ENCODE measurements at regions not wholly inside any gene's neighbourhood (a gene's known extent, or its start where the extent isn't known, plus 50 kb on each side); places are given as distances from the start of the nearest gene placed in this dataset.
A peak's percentile ranks its signal among the peaks of the same experiment; 100 is the strongest.

DNA sequence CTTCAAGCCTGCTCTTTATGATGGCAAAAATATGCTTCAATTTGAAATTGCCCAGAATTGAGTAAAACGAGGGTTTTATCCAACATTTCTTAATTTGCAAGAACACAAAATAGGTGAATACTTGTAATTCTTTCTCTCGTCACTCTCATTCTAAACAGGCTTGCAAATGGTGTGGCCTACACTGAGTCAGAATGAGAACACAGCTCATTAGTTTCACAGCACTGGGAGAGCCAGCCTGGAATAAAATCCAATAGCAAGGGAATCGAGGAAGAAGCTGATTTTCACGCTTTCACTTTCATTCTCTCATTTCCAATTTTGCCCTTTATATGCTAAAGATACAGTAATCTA, 537.5 kb downstream of the LTN1 start:
- peak overlapping the region; percentile 31 for H3K4me3 ChIP-seq (ENCODE audit: low read depth, low read length)
- DNase-seq (ENCODE audit: low read depth): peak; percentile 82

DNA sequence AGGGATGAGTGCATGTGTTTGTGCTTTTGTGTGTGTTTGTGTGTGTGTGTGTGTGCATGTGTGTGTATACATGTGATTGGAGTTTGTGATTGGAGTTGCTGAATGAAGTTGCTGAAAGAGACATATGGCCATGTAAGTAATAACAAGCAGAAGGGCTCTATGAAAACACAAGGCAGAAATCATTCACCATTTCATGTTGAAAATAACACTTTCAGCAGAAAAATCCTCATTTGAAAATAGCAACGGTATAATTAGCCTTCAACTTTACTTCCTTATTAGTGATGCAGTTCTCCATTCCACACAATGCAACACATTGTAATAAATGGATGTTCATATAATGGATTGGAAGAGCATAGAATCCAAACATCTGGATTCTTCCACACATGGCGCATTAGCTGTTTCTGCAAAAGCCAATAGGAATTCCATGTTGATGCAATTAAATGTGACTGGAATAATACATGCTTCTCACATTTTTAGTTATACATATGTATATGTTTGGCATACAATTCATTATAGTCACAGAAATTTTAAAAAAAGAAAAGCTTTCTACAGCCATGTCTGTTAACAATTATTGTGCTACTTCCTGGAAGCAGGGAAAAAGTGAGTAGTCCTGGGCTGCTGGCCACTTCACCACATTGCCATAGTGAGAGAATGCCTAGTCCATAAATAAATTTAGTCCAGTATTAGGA, 538.0 kb downstream of the LTN1 start:
- DNase-seq (ENCODE audit: low read depth): peak; percentile 84
- TF ChIP-seq, protein P1, sequence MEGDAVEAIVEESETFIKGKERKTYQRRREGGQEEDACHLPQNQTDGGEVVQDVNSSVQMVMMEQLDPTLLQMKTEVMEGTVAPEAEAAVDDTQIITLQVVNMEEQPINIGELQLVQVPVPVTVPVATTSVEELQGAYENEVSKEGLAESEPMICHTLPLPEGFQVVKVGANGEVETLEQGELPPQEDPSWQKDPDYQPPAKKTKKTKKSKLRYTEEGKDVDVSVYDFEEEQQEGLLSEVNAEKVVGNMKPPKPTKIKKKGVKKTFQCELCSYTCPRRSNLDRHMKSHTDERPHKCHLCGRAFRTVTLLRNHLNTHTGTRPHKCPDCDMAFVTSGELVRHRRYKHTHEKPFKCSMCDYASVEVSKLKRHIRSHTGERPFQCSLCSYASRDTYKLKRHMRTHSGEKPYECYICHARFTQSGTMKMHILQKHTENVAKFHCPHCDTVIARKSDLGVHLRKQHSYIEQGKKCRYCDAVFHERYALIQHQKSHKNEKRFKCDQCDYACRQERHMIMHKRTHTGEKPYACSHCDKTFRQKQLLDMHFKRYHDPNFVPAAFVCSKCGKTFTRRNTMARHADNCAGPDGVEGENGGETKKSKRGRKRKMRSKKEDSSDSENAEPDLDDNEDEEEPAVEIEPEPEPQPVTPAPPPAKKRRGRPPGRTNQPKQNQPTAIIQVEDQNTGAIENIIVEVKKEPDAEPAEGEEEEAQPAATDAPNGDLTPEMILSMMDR (IDR thresholded peaks at IDR 0.05; ENCODE audit: insufficient read depth, low read length): no peak

More for the DNA sequence above, 537.5 kb downstream of the LTN1 start:
- TF ChIP-seq, protein P1 (IDR thresholded peaks at IDR 0.05; ENCODE audit: insufficient read depth, low read length): no peak

DNA sequence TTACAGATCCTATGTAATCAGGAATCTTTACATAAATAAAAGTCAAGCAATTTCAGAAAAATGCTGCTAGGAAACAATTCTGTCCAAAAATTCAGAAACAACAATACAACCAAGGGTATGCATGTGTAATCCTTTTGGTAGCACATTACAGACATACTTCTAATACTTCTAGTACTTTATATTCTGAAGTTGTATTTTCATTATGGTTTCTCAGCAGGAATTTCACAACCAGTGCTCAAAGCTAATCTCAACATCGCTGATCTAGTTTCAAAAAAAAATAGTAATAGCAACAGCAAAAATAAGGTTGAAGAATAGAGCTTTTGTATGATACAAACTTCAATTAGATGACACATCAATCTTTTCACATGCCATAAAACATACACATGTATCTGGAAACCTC, 545.2 kb downstream of the LTN1 start:
- no peak overlapping the region for H3K4me3 ChIP-seq (ENCODE audit: low read depth, low read length)
- DNase-seq (ENCODE audit: low read depth): peak; percentile 79

More for the DNA sequence above, 538.0 kb downstream of the LTN1 start:
- peak overlapping the region; percentile 31 for H3K4me3 ChIP-seq (ENCODE audit: low read depth, low read length)

DNA sequence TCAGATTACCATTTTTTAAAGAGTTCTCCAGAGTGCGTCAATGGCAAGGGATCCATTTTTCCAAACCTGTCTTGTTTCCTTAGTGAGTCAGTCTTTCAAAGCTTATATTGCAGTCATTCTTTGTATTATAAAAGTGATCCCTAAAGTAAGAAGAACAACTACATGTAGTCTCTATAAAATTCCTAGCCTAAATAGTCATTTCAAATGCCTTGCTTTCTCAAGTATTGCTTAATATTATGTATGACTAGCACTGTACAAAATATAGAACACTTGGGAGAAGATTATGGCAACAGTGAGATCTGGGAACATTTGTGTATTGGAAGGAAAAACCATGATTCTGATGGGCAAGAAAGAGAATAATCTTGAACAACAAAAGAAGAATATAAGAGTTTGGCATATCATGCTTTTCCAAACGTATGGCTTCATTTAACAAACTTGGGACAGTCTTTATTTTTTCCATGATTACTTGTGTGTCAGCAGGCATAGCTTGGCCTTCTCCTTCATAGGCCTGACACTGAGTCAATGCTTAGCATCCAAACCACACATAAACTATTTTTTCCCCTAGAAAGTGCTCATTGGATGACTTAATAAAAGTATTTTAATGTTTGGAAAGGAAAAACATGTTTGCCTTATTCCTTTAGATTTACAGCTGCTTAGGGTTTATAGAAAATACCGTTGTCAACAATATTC, 547.4 kb downstream of the LTN1 start:
- TF ChIP-seq, protein P1 (IDR thresholded peaks at IDR 0.05; ENCODE audit: insufficient read depth, low read length): no peak
- H3K4me3 ChIP-seq (ENCODE audit: low read depth, low read length): no peak overlapping the region
- peak; percentile 87 for DNase-seq (ENCODE audit: low read depth)

More for the DNA sequence above, 545.2 kb downstream of the LTN1 start:
- TF ChIP-seq, protein P1 (IDR thresholded peaks at IDR 0.05; ENCODE audit: insufficient read depth, low read length): no peak

DNA sequence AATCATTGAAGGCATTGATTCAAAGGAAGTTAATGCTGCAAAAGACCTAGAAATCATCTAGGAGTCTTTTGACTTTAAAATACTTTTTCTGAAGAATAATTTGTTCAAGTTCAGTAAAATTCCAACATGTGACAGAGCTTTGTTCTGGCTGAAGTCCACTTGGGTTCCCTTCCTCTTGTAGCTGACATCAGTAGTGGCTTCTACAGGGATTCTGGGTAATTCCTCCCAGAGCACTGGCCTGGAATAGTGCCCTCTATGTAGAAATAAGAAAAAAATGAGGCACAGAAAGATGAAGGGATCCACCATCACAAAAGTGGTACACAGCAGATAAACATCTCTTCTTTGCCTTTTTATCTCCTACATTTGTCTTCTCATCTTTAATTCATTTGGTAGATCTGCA, 548.1 kb downstream of the LTN1 start:
- no peak overlapping the region for H3K4me3 ChIP-seq (ENCODE audit: low read depth, low read length)
- TF ChIP-seq, protein P1 (IDR thresholded peaks at IDR 0.05; ENCODE audit: insufficient read depth, low read length): no peak
- peak; percentile 64 for DNase-seq (ENCODE audit: low read depth)

DNA sequence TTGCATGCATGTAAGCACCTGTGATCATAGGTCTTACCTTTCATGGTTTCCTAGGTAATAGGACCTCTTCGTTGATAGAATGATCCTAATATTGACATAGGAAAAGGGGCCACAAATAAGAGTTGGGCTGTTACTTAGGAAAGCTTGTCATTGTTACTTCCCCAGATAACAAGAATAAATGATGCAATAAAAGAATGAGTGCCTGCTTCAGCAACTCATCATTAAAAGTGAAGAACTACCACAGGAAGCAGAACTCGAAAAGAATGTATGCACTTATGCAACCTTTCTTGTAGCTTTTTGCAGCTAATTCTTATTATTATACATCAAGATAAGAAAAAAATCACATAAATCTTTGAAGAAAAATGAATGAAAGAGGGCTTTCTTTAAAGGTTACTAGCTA, 548.6 kb downstream of the LTN1 start:
- TF ChIP-seq, protein P1 (IDR thresholded peaks at IDR 0.05; ENCODE audit: insufficient read depth, low read length): no peak
- peak; percentile 73 for DNase-seq (ENCODE audit: low read depth)
- H3K4me3 ChIP-seq (ENCODE audit: low read depth, low read length): no peak overlapping the region
